ENCODE measurements at regions not wholly inside any gene's neighbourhood (a gene's known extent, or its start where the extent isn't known, plus 50 kb on each side); places are given as distances from the start of the nearest gene placed in this dataset.
"Not testable (repeated sequence)": the region's sequence is repeated elsewhere in the genome, so short reads cannot be mapped to it uniquely, and the experiment has no call there.

DNA sequence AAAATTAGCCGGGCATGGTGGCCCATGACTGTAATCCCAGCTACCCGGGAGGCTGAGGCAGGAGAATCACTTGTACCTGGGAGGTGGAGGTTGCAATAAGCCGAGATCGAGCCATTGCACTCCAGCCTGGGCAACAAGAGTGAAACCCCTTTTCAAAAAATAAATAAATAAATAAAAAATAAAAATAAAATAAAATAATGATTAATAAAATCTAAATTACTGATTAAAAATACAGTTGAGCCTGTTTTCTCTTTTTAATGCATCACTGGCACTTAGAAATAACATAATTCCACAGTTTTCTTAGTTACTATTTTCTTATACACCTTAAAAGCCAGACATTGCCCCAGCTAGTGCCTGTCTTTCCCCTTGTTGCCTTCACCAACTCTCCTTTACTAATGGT, 922.8 kb upstream of the GJE1 start:
- no peaks in the 10 kb centered on the region for H3K9me3 ChIP-seq (ENCODE audit: control insufficient read depth, low read length)
- no peaks in the 10 kb centered on the region for H3K27me3 ChIP-seq (replicated peaks; ENCODE audit: control insufficient read depth, insufficient read depth, low read length, poor library complexity, severe bottlenecking)
- H3K4me1 ChIP-seq (ENCODE audit: control insufficient read depth, insufficient read depth, low read length, poor library complexity, severe bottlenecking): no peaks in the 10 kb centered on the region
- DNase-seq: no peak
- H3K36me3 ChIP-seq (ENCODE audit: control insufficient read depth, insufficient read depth, low read length): no peaks in the 10 kb centered on the region
- H3K4me3 ChIP-seq (ENCODE audit: insufficient read depth, low read depth, low read length, poor library complexity, severe bottlenecking): no peak overlapping the region
- H3K27ac ChIP-seq (ENCODE audit: insufficient read depth, low read length, poor library complexity, severe bottlenecking): no peak overlapping the region

DNA sequence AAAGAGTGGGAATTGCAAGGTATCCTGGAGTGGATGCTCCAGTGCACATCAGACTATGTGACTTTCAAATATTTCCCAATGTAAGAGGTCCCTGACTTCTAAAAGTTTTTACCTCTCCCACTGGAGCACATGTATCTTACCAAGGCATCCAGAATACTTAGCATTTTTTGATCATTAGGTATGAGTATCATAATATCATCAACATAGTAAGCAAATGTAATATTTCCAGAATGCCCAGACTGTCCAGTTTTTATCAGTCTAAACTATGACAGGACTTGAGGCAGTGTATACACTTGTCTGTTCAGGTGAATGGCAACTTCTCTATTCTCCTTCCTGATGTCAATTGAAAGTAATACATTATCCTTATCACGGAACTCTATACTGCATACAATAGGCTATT, 924.6 kb upstream of the GJE1 start:
- no peaks in the 10 kb centered on the region for H3K27me3 ChIP-seq (replicated peaks; ENCODE audit: control insufficient read depth, insufficient read depth, low read length, poor library complexity, severe bottlenecking)
- no peak overlapping the region for H3K27ac ChIP-seq (ENCODE audit: insufficient read depth, low read length, poor library complexity, severe bottlenecking)
- H3K9me3 ChIP-seq (ENCODE audit: control insufficient read depth, low read length): no peaks in the 10 kb centered on the region
- no peaks in the 10 kb centered on the region for H3K4me1 ChIP-seq (ENCODE audit: control insufficient read depth, insufficient read depth, low read length, poor library complexity, severe bottlenecking)
- no peaks in the 10 kb centered on the region for H3K36me3 ChIP-seq (ENCODE audit: control insufficient read depth, insufficient read depth, low read length)
- DNase-seq: no peak
- no peak overlapping the region for H3K4me3 ChIP-seq (ENCODE audit: insufficient read depth, low read depth, low read length, poor library complexity, severe bottlenecking)

DNA sequence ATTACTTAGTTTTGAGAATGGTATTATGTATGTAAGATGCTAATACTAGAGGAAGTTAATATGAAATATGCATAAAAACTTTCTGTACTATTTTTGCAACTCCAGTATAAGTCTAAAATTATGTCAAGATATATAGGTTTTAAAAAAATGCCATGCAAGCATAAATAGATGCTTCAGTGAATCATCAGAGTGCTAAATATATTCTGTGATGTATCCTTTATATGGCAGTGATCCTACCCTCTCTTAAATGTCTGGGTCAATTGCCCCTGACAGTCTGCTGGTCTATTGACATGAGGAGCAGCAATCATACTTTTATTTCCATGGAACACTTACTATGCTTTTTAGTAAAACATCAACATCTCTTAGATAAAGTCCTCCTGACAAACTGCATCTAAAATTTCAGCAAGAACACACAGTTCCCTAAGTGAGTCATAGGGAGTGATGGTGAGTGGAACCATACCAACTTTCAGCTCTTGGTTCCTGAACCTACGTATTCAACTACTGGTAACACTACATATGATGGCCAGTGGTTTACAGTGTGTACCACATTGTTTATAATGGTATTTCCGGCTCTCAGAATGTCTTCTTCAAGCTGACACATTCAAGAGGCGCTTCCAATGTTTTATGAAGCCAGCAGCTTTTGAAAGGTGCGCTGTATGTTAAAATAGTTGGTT, 928.7 kb upstream of the GJE1 start:
- no peak for DNase-seq
- no peak overlapping the region for H3K4me3 ChIP-seq (ENCODE audit: insufficient read depth, low read depth, low read length, poor library complexity, severe bottlenecking)
- no peaks in the 10 kb centered on the region for H3K27me3 ChIP-seq (replicated peaks; ENCODE audit: control insufficient read depth, insufficient read depth, low read length, poor library complexity, severe bottlenecking)
- no peaks in the 10 kb centered on the region for H3K9me3 ChIP-seq (ENCODE audit: control insufficient read depth, low read length)
- no peaks in the 10 kb centered on the region for H3K4me1 ChIP-seq (ENCODE audit: control insufficient read depth, insufficient read depth, low read length, poor library complexity, severe bottlenecking)
- no peak overlapping the region for H3K27ac ChIP-seq (ENCODE audit: insufficient read depth, low read length, poor library complexity, severe bottlenecking)
- no peaks in the 10 kb centered on the region for H3K36me3 ChIP-seq (ENCODE audit: control insufficient read depth, insufficient read depth, low read length)

DNA sequence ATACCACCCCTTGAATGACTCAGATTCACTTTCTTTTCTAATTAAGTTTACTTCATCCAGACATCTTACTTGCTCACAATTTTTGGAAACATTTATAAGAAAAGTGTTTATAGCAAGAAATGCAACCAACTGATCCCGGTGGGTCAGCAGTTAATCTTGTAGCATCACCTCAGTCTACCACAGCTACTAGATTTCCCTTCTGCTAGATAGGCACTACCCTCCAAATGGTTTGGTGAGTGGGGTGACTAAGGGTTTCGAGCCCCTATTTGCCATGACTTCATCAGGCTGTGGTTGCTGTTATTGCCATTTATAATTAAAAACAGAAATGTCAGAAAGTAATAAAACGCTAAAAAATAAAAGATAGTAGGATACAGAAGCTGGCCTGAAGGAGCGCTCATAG, 930.1 kb upstream of the GJE1 start:
- no peak overlapping the region for H3K27ac ChIP-seq (ENCODE audit: insufficient read depth, low read length, poor library complexity, severe bottlenecking)
- no peak for DNase-seq
- no peak overlapping the region for H3K4me3 ChIP-seq (ENCODE audit: insufficient read depth, low read depth, low read length, poor library complexity, severe bottlenecking)
- H3K36me3 ChIP-seq (ENCODE audit: control insufficient read depth, insufficient read depth, low read length): no peaks in the 10 kb centered on the region
- no peaks in the 10 kb centered on the region for H3K9me3 ChIP-seq (ENCODE audit: control insufficient read depth, low read length)
- no peaks in the 10 kb centered on the region for H3K27me3 ChIP-seq (replicated peaks; ENCODE audit: control insufficient read depth, insufficient read depth, low read length, poor library complexity, severe bottlenecking)
- H3K4me1 ChIP-seq (ENCODE audit: control insufficient read depth, insufficient read depth, low read length, poor library complexity, severe bottlenecking): no peaks in the 10 kb centered on the region

DNA sequence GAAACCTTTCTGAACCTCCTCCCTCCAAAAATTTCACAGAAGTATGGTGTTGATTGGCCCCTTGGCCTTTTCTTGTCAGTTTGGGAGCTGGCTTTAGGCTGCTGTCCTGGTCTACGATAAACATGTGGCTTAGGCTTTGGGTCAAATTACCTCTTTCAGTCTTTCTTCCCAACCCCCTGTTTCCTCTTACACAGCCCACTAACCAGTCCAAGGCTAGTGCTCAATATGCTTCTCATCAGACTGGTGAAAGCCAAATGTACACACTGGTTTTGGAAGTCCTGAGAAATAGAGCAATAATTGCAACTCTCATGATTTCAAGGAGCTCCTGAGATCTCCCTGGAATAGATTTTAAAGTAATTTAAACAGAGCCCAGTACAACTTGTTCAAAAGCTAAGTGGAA, 933.7 kb upstream of the GJE1 start:
- no peaks in the 10 kb centered on the region for H3K9me3 ChIP-seq (ENCODE audit: control insufficient read depth, low read length)
- DNase-seq: no peak
- H3K36me3 ChIP-seq (ENCODE audit: control insufficient read depth, insufficient read depth, low read length): no peaks in the 10 kb centered on the region
- H3K4me3 ChIP-seq (ENCODE audit: insufficient read depth, low read depth, low read length, poor library complexity, severe bottlenecking): no peak overlapping the region
- no peak overlapping the region for H3K27ac ChIP-seq (ENCODE audit: insufficient read depth, low read length, poor library complexity, severe bottlenecking)
- H3K27me3 ChIP-seq (replicated peaks; ENCODE audit: control insufficient read depth, insufficient read depth, low read length, poor library complexity, severe bottlenecking): no peaks in the 10 kb centered on the region
- H3K4me1 ChIP-seq (ENCODE audit: control insufficient read depth, insufficient read depth, low read length, poor library complexity, severe bottlenecking): no peaks in the 10 kb centered on the region

- Histone ChIP-seq H3K36me3 (ENCODE audit: control insufficient read depth, insufficient read depth, low read length) (no peaks in the 10 kb centered on the region), H3K27me3 (replicated peaks; ENCODE audit: control insufficient read depth, insufficient read depth, low read length, poor library complexity, severe bottlenecking) (no peaks in the 10 kb centered on the region), H3K9me3 (ENCODE audit: control insufficient read depth, low read length) (no peaks in the 10 kb centered on the region), H3K4me1 (ENCODE audit: control insufficient read depth, insufficient read depth, low read length, poor library complexity, severe bottlenecking) (no peaks in the 10 kb centered on the region), H3K27ac (ENCODE audit: insufficient read depth, low read length, poor library complexity, severe bottlenecking) (no peak overlapping the region), H3K4me3 (ENCODE audit: insufficient read depth, low read depth, low read length, poor library complexity, severe bottlenecking) (no peak overlapping the region)
- no peak for DNase-seq
Measured at GRCh38 chr6:141195251-141195832, 937.4 kb upstream of the GJE1 start.

- Histone ChIP-seq H3K9me3 (ENCODE audit: control insufficient read depth, low read length) (no peaks in the 10 kb centered on the region), H3K36me3 (ENCODE audit: control insufficient read depth, insufficient read depth, low read length) (no peaks in the 10 kb centered on the region), H3K27me3 (replicated peaks; ENCODE audit: control insufficient read depth, insufficient read depth, low read length, poor library complexity, severe bottlenecking) (no peaks in the 10 kb centered on the region), H3K4me3 (ENCODE audit: insufficient read depth, low read depth, low read length, poor library complexity, severe bottlenecking) (no peak overlapping the region), H3K27ac (ENCODE audit: insufficient read depth, low read length, poor library complexity, severe bottlenecking) (no peak overlapping the region), H3K4me1 (ENCODE audit: control insufficient read depth, insufficient read depth, low read length, poor library complexity, severe bottlenecking) (no peaks in the 10 kb centered on the region)
- no peak for DNase-seq
Measured at GRCh38 chr6:141183368-141183767, 949.4 kb upstream of the GJE1 start.

DNA sequence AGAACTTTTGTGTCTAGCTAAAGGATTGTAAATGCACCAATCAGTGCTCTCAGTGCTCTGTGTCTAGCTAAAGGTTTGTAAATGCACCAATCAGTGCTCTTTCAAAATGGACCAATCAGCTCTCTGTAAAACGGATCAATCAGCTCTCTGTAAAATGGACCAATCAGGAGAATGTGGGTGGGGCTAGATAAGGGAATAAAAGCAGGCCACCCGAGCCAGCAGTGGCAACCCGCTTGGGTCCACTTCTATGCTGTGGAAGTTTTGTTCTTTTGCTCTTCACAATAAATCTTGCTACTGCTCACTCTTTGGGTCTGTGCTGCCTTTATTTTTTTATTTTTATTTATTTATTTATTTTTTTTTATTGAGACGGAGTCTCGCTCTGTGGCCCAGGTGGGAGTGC, 957.3 kb upstream of the GJE1 start:
- not testable (repeated sequence) for H3K36me3 ChIP-seq (ENCODE audit: control insufficient read depth, insufficient read depth, low read length); DNase-seq; H3K27me3 ChIP-seq (replicated peaks; ENCODE audit: control insufficient read depth, insufficient read depth, low read length, poor library complexity, severe bottlenecking); H3K4me3 ChIP-seq (ENCODE audit: insufficient read depth, low read depth, low read length, poor library complexity, severe bottlenecking); H3K4me1 ChIP-seq (ENCODE audit: control insufficient read depth, insufficient read depth, low read length, poor library complexity, severe bottlenecking); H3K27ac ChIP-seq (ENCODE audit: insufficient read depth, low read length, poor library complexity, severe bottlenecking); H3K9me3 ChIP-seq (ENCODE audit: control insufficient read depth, low read length)

DNA sequence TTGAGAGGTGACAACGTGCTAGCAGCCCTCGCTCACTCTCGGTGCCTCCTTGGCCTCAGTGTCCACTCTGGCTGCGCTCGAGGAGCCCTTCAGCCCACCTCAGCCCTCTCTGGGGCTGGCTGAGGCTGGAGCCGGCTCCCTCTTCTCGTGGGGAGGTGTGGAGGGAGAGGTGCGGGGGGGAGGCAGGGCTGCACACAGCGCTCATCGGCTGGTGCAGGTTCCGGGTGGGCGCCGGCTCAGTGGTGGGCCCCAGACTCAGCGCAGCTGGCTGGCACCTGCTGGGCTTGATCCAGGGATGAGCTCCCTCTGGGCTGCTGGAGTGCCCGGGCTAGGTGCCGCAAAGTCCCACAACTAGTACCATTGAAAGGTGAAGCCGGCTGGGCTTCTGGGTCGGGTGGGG, 957.8 kb upstream of the GJE1 start:
- H3K4me1 ChIP-seq (ENCODE audit: control insufficient read depth, insufficient read depth, low read length, poor library complexity, severe bottlenecking): no peaks in the 10 kb centered on the region
- H3K27ac ChIP-seq (ENCODE audit: insufficient read depth, low read length, poor library complexity, severe bottlenecking): no peak overlapping the region
- no peak overlapping the region for H3K4me3 ChIP-seq (ENCODE audit: insufficient read depth, low read depth, low read length, poor library complexity, severe bottlenecking)
- DNase-seq: no peak
- no peaks in the 10 kb centered on the region for H3K27me3 ChIP-seq (replicated peaks; ENCODE audit: control insufficient read depth, insufficient read depth, low read length, poor library complexity, severe bottlenecking)
- H3K9me3 ChIP-seq (ENCODE audit: control insufficient read depth, low read length): no peaks in the 10 kb centered on the region
- no peaks in the 10 kb centered on the region for H3K36me3 ChIP-seq (ENCODE audit: control insufficient read depth, insufficient read depth, low read length)

DNA sequence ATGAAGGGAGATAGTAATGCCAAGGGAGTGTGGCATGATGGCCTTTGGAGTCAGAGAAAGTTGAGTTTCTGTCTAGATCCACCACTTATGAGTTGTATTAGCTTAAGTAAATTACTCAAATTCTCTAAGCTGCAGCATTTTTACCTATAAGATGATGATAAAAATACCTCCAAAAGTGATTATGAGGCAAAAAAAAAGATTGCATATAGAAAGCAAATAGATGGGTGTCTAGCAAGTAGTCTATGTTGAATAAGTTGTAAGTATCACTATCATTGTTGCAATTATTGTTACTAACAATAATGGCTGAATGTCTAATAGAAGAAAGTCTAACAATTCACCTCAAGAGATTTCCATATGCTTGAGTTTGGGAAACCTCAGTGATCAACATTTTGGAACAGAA, 959.2 kb upstream of the GJE1 start:
- H3K27me3 ChIP-seq (replicated peaks; ENCODE audit: control insufficient read depth, insufficient read depth, low read length, poor library complexity, severe bottlenecking): no peaks in the 10 kb centered on the region
- DNase-seq: no peak
- H3K4me3 ChIP-seq (ENCODE audit: insufficient read depth, low read depth, low read length, poor library complexity, severe bottlenecking): no peak overlapping the region
- no peak overlapping the region for H3K27ac ChIP-seq (ENCODE audit: insufficient read depth, low read length, poor library complexity, severe bottlenecking)
- H3K4me1 ChIP-seq (ENCODE audit: control insufficient read depth, insufficient read depth, low read length, poor library complexity, severe bottlenecking): no peaks in the 10 kb centered on the region
- H3K36me3 ChIP-seq (ENCODE audit: control insufficient read depth, insufficient read depth, low read length): no peaks in the 10 kb centered on the region
- no peaks in the 10 kb centered on the region for H3K9me3 ChIP-seq (ENCODE audit: control insufficient read depth, low read length)

Data from effector memory CD4-positive, alpha-beta T cell (primary cell).